ENCODE measurements at regions not wholly inside any gene's neighbourhood (a gene's known extent, or its start where the extent isn't known, plus 50 kb on each side); places are given as distances from the start of the nearest gene placed in this dataset.

DNA sequence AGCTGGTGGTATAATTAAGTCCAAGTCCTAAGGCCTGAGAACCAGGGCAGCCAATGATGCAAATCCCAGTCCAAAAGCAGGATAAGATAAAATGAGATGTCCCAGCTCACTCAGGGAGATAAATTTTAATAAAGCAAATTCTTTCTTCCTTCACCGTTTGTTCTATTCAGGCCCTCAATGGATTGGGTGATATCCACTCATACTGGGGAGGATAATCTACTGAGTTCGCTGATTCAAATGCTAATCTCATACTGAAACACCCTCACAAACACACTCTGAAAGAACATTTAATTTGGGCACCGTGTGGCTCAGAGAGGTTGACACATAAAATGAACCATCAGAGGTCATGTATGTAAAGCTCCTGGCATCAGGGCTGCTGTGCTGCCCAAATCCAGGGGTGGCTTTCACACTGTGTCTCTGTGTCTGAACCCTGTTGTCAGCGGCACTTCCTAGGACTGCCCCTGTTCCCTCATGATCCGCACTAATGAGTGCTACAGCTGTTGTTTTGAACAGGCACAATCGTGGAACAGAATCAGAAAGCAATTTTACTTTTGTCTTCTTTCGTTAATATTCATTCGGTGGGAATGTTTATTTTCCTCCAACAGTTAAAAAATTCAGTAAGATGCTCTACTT is 428.5 kb upstream of the FBXO33 start:
- no CpG with 5 or more reads among the region's 8 CpGs for WGBS (ENCODE audit: extremely low coverage, insufficient read length, low lambda C conversion rate)
- DNase-seq = no peak
- H3K27ac Mint-ChIP-seq = peak overlapping the region in 2 of 3 experiments; percentile 11 to 42; a peak in 1 of 7 replicates

More for the DNA sequence above, 428.5 kb upstream of the FBXO33 start:
- Histone ChIP-seq H3K56ac (ENCODE audit: insufficient read length, low read depth, low read length) (no peak overlapping the region), H3K4me2 (ENCODE audit: insufficient read depth, insufficient read length, low read length) (no peak overlapping the region), H3K79me1 (ENCODE audit: insufficient read depth, low read depth, low read length, poor library complexity, severe bottlenecking) (no peaks in the 10 kb centered on the region), H4K91ac (ENCODE audit: insufficient read length, low read depth, low read length) (no peak overlapping the region), H2BK120ac (ENCODE audit: low read depth, low read length, poor library complexity, severe bottlenecking) (no peak overlapping the region), H3K4me1 (ENCODE audit: insufficient read depth, low read length) (peaks cover 5% of the 10 kb centered on the region), H3K27ac (ENCODE audit: insufficient read length, low read depth, low read length) (no peak overlapping the region), H3K27me3 (ENCODE audit: insufficient read depth, low read length) (no peaks in the 10 kb centered on the region), H4K5ac (ENCODE audit: insufficient read length, low read depth, low read length) (no peak overlapping the region), H3K79me2 (ENCODE audit: insufficient read depth, low read length) (no peaks in the 10 kb centered on the region), H3K14ac (ENCODE audit: insufficient read depth, low read length) (no peak overlapping the region), H3K23me2 (ENCODE audit: insufficient read length, low read depth, low read length, poor library complexity, severe bottlenecking) (no peaks in the 10 kb centered on the region), H2BK12ac (ENCODE audit: insufficient read length, low read depth, low read length) (no peak overlapping the region), H3T11ph (ENCODE audit: low read length) (no peak overlapping the region), H2BK15ac (ENCODE audit: low read depth, low read length) (no peak overlapping the region), H2AK5ac (ENCODE audit: insufficient read length, low read length) (no peak overlapping the region), H2AFZ (ENCODE audit: low read length) (no peak overlapping the region), H3K9ac (ENCODE audit: extremely low read depth, insufficient read length, low read length) (no peak overlapping the region), H3K23ac (ENCODE audit: insufficient read length, low read depth, low read length) (no peak overlapping the region), H2BK20ac (ENCODE audit: low read depth, low read length, poor library complexity, severe bottlenecking) (no peak overlapping the region), H3K18ac (ENCODE audit: insufficient read length, low read depth, low read length) (no peak overlapping the region), H3K4ac (ENCODE audit: low read depth, low read length) (no peak overlapping the region), H3K9me3 (ENCODE audit: control insufficient read depth, low read depth, low read length) (no peaks in the 10 kb centered on the region), H4K8ac (replicated peaks; ENCODE audit: insufficient read length, low read depth, low read length) (no peak overlapping the region), H4K20me1 (ENCODE audit: control insufficient read depth, insufficient read depth, insufficient read length) (no peaks in the 10 kb centered on the region), H2BK5ac (ENCODE audit: insufficient read length, low read length) (no peak overlapping the region)
- H3K4me1 Mint-ChIP-seq = peaks cover 9 to 10% of the 10 kb centered on the region in 2 experiments
- no peak overlapping the region for H3K4me3 Mint-ChIP-seq
- H3K27me3 Mint-ChIP-seq (ENCODE audit: low read depth) = no peaks in the 10 kb centered on the region
- no peaks in the 10 kb centered on the region for H3K9me3 Mint-ChIP-seq
- H3K36me3 Mint-ChIP-seq (ENCODE audit: insufficient read depth in 1 of 3, low read depth in 3 of 3) = no peaks in the 10 kb centered on the region
- TF ChIP-seq, protein P1, sequence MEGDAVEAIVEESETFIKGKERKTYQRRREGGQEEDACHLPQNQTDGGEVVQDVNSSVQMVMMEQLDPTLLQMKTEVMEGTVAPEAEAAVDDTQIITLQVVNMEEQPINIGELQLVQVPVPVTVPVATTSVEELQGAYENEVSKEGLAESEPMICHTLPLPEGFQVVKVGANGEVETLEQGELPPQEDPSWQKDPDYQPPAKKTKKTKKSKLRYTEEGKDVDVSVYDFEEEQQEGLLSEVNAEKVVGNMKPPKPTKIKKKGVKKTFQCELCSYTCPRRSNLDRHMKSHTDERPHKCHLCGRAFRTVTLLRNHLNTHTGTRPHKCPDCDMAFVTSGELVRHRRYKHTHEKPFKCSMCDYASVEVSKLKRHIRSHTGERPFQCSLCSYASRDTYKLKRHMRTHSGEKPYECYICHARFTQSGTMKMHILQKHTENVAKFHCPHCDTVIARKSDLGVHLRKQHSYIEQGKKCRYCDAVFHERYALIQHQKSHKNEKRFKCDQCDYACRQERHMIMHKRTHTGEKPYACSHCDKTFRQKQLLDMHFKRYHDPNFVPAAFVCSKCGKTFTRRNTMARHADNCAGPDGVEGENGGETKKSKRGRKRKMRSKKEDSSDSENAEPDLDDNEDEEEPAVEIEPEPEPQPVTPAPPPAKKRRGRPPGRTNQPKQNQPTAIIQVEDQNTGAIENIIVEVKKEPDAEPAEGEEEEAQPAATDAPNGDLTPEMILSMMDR (conservative IDR thresholded peaks at IDR 0.05) = no peak
